ENCODE measurements at regions not wholly inside any gene's neighbourhood (a gene's known extent, or its start where the extent isn't known, plus 50 kb on each side); places are given as distances from the start of the nearest gene placed in this dataset.

DNA sequence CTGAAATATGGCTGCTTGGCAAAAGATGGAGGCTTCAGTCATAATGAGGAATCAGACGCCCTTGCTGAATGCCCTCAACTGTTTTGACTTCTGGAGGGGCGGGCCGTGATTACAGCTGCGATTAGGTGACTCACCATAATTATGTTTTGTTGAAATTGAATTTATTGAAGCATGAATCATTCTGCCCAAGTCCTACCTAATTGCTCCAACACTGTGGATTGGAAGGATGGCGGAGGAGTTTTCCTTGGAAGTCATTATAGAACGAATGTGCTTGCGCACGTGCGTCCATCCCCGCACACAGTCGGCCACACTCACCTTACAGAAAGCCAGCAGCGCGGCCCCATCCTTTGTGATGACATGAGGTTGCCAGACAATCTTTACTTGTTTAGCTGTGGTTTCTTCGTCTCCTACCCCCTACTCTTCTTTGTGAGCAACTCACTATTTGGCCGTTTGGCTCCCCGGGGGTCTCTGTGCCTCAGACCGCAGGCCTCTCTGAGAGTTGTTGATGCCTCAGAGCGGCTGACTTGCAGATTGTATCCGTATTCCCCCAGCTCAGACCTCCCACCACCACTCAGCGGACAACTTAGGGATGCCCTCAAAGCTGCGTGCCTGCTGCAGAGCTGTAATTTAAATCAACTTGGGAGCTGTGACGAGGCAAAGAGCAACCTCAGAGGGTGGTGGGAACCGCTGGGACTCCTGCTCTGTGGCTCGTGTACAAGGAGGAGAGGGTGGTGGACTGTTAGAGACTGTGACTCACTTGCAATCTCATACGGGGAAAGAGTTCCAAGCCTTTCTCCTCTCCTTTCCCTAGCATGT, 513.4 kb downstream of the TNS1 start:
- TF ChIP-seq, protein P1, sequence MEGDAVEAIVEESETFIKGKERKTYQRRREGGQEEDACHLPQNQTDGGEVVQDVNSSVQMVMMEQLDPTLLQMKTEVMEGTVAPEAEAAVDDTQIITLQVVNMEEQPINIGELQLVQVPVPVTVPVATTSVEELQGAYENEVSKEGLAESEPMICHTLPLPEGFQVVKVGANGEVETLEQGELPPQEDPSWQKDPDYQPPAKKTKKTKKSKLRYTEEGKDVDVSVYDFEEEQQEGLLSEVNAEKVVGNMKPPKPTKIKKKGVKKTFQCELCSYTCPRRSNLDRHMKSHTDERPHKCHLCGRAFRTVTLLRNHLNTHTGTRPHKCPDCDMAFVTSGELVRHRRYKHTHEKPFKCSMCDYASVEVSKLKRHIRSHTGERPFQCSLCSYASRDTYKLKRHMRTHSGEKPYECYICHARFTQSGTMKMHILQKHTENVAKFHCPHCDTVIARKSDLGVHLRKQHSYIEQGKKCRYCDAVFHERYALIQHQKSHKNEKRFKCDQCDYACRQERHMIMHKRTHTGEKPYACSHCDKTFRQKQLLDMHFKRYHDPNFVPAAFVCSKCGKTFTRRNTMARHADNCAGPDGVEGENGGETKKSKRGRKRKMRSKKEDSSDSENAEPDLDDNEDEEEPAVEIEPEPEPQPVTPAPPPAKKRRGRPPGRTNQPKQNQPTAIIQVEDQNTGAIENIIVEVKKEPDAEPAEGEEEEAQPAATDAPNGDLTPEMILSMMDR (IDR thresholded peaks at IDR 0.05) = no peak
- TF ChIP-seq POLR2A (IDR thresholded peaks at IDR 0.05) = no peak

Data from body of pancreas (tissue), 4 donors.